ENCODE measurements at regions not wholly inside any gene's neighbourhood (a gene's known extent, or its start where the extent isn't known, plus 50 kb on each side); places are given as distances from the start of the nearest gene placed in this dataset.

- no peak for TF ChIP-seq CTCF (IDR thresholded peaks at IDR 0.05; ENCODE audit: poor library complexity, severe bottlenecking)
- no peak for TF ChIP-seq POLR2AphosphoS5 (IDR thresholded peaks at IDR 0.05)
- no peak for TF ChIP-seq EP300 (conservative IDR thresholded peaks at IDR 0.05; ENCODE audit: poor library complexity, severe bottlenecking)
- TF ChIP-seq EZH2 (IDR thresholded peaks at IDR 0.05; ENCODE audit: borderline replicate concordance, insufficient read depth, low read length, poor library complexity, severe bottlenecking) = no peak
- no peak for TF ChIP-seq MXI1 (conservative IDR thresholded peaks at IDR 0.05; ENCODE audit: poor library complexity, severe bottlenecking)
- TF ChIP-seq SMC3 (conservative IDR thresholded peaks at IDR 0.05; ENCODE audit: poor library complexity) = no peak
These were observed 269.6 kb upstream of the ARRDC3 start for GRCh38 chr5:91652678-91653077.
